ENCODE measurements at regions not wholly inside any gene's neighbourhood (a gene's known extent, or its start where the extent isn't known, plus 50 kb on each side); places are given as distances from the start of the nearest gene placed in this dataset.

- DNase-seq: no peak
These were observed 143.4 kb upstream of the CPSF6 start for GRCh38 chr12:69095765-69096477.

- DNase-seq: no peak
These were observed 142.6 kb upstream of the CPSF6 start for GRCh38 chr12:69096669-69097335.

GRCh38 chr12:69097619-69098368 lies 141.6 kb upstream of the CPSF6 start:
- DNase-seq: peak in 1 of 51 donors; percentile 7

- DNase-seq: peak in 1 of 51 donors; percentile 6
These were observed 140.1 kb upstream of the CPSF6 start for GRCh38 chr12:69099201-69099837.

GRCh38 chr12:69101505-69101904 lies 137.9 kb upstream of the CPSF6 start:
- no peak for DNase-seq

- no peak for DNase-seq
These were observed 136.5 kb upstream of the CPSF6 start for GRCh38 chr12:69102856-69103255.

- DNase-seq: no peak
These were observed 134.0 kb upstream of the CPSF6 start for GRCh38 chr12:69105101-69105962.

GRCh38 chr12:69106482-69107118 lies 132.8 kb upstream of the CPSF6 start:
- no peak for DNase-seq

- no peak for DNase-seq
These were observed 131.8 kb upstream of the CPSF6 start for GRCh38 chr12:69107541-69107940.

GRCh38 chr12:69108037-69108436 lies 131.3 kb upstream of the CPSF6 start:
- DNase-seq: no peak

GRCh38 chr12:69112616-69113015 lies 126.8 kb upstream of the CPSF6 start:
- DNase-seq: no peak

GRCh38 chr12:69115099-69115498 lies 124.3 kb upstream of the CPSF6 start:
- DNase-seq: no peak

- no peak for DNase-seq
These were observed 123.4 kb upstream of the CPSF6 start for GRCh38 chr12:69115951-69116350.

GRCh38 chr12:69117566-69118266 lies 121.7 kb upstream of the CPSF6 start:
- DNase-seq: no peak

- DNase-seq: no peak
These were observed 120.9 kb upstream of the CPSF6 start for GRCh38 chr12:69118516-69118915.

- DNase-seq: no peak
These were observed 119.6 kb upstream of the CPSF6 start for GRCh38 chr12:69119770-69120169.

GRCh38 chr12:69120354-69120753 lies 119.0 kb upstream of the CPSF6 start:
- DNase-seq: no peak

GRCh38 chr12:69123311-69123710 lies 116.1 kb upstream of the CPSF6 start:
- DNase-seq: no peak

- DNase-seq: no peak
These were observed 115.3 kb upstream of the CPSF6 start for GRCh38 chr12:69123919-69124638.
